GM20431 (cell line): ENCODE measurements at regions not wholly inside any gene's neighbourhood (a gene's known extent, or its start where the extent isn't known, plus 50 kb on each side); places are given as distances from the start of the nearest gene placed in this dataset.

ENCODE experiments used
- in situ Hi-C: fragments of 300-500 bp; cut with MseI, MboI; formaldehyde crosslinking; loops from one replicate; pipeline ENCODE4 v1.15.0; 2020; ENCODE audit warnings: low sequenced_read_pairs; ENCODE audit not compliant: unreplicated experiment

- in situ Hi-C loops, result no loop called here
Observed at GRCh38 chr17:13362341-13363122, 239.2 kb downstream of the HS3ST3A1 start.

- in situ Hi-C loops, result no loop called here
Observed at GRCh38 chr17:13359774-13360173, 242.0 kb downstream of the HS3ST3A1 start.

- in situ Hi-C loops, result no loop called here
Observed at GRCh38 chr17:13355054-13355453, 246.7 kb downstream of the HS3ST3A1 start.

GRCh38 chr17:13353590-13353989, 248.1 kb downstream of the HS3ST3A1 start:
- in situ Hi-C loops, result no loop called here

GRCh38 chr17:13352747-13353415, 248.8 kb downstream of the HS3ST3A1 start:
- in situ Hi-C loops, result no loop called here

GRCh38 chr17:13351046-13351445, 250.7 kb downstream of the HS3ST3A1 start:
- in situ Hi-C loops, result no loop called here

- in situ Hi-C loops, result no loop called here
Observed at GRCh38 chr17:13350466-13350865, 251.3 kb downstream of the HS3ST3A1 start.

- in situ Hi-C loops, result no loop called here
Observed at GRCh38 chr17:13346996-13347762, 254.6 kb downstream of the HS3ST3A1 start.

- in situ Hi-C loops, result no loop called here
Observed at GRCh38 chr17:13346592-13346991, 255.1 kb downstream of the HS3ST3A1 start.

GRCh38 chr17:13346081-13346533, 255.6 kb downstream of the HS3ST3A1 start:
- in situ Hi-C loops, result no loop called here

- in situ Hi-C loops, result no loop called here
Observed at GRCh38 chr17:13338421-13338820, 263.3 kb downstream of the HS3ST3A1 start.

- in situ Hi-C loops, result no loop called here
Observed at GRCh38 chr17:13337864-13338371, 263.8 kb downstream of the HS3ST3A1 start.

GRCh38 chr17:13337151-13337550, 264.6 kb downstream of the HS3ST3A1 start:
- in situ Hi-C loops, result no loop called here

- in situ Hi-C loops, result no loop called here
Observed at GRCh38 chr17:13334374-13334773, 267.4 kb downstream of the HS3ST3A1 start.

- in situ Hi-C loops, result no loop called here
Observed at GRCh38 chr17:13333661-13334060, 268.1 kb downstream of the HS3ST3A1 start.

GRCh38 chr17:13332207-13332606, 269.5 kb downstream of the HS3ST3A1 start:
- in situ Hi-C loops, result no loop called here

- in situ Hi-C loops, result no loop called here
Observed at GRCh38 chr17:13329421-13329820, 272.3 kb downstream of the HS3ST3A1 start.

- in situ Hi-C loops, result loop anchor here (25.0 kb wide), 1 partner anchor 112 kb away; no protein-coding TSS in a partner anchor
Observed at GRCh38 chr17:13323990-13324389, 277.7 kb downstream of the HS3ST3A1 start.

GRCh38 chr17:13321951-13322701, 279.6 kb downstream of the HS3ST3A1 start:
- in situ Hi-C loops, result loop anchor here (25.0 kb wide), 1 partner anchor 110 kb away; no protein-coding TSS in a partner anchor
